22Rv1 (cell line): ENCODE measurements at regions not wholly inside any gene's neighbourhood (a gene's known extent, or its start where the extent isn't known, plus 50 kb on each side); places are given as distances from the start of the nearest gene placed in this dataset.

ENCODE experiments used
- H3K27ac ChIP-seq: fragments of 450-650 bp; 2 replicates; pipeline ENCODE4 v1.5.1; 2017
- ZFX ChIP-seq: fragments of 450-650 bp; IDR thresholded peaks from 2 replicates; pipeline ENCODE4 v1.6.1; 2017; ENCODE audit warnings: antibody characterized with exemption, borderline replicate concordance
- TF ChIP-seq, protein P1 (sequence below): fragments of 450-650 bp; IDR thresholded peaks from 2 replicates; pipeline ENCODE4 v1.5.1; 2017; ENCODE audit warnings: mild to moderate bottlenecking

GRCh38 chr15:98051734-98052133 lies 91.2 kb downstream of the ARRDC4 start:
- H3K27ac ChIP-seq: no peak overlapping the region
- TF ChIP-seq, protein P1, sequence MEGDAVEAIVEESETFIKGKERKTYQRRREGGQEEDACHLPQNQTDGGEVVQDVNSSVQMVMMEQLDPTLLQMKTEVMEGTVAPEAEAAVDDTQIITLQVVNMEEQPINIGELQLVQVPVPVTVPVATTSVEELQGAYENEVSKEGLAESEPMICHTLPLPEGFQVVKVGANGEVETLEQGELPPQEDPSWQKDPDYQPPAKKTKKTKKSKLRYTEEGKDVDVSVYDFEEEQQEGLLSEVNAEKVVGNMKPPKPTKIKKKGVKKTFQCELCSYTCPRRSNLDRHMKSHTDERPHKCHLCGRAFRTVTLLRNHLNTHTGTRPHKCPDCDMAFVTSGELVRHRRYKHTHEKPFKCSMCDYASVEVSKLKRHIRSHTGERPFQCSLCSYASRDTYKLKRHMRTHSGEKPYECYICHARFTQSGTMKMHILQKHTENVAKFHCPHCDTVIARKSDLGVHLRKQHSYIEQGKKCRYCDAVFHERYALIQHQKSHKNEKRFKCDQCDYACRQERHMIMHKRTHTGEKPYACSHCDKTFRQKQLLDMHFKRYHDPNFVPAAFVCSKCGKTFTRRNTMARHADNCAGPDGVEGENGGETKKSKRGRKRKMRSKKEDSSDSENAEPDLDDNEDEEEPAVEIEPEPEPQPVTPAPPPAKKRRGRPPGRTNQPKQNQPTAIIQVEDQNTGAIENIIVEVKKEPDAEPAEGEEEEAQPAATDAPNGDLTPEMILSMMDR: no peak
- no peak for TF ChIP-seq ZFX

DNA sequence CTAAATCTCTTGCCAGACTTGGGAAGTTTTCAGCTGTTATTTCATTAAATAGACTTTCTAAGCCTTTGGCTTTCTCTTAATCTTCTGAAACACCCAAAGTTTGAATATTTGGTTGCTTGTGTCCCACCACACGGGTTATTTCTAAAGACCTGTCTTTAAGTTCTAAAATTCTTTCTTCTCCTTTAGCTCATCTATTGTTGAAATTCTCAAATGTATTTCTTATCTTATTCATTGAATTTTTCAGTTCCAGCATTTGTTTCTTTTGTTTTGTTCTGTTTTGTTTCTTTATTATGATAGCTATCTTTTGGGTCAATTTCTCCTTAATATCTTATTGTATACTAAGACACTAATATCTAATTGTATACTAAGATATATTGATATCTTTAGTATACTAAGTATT lies 97.0 kb downstream of the ARRDC4 start:
- TF ChIP-seq, protein P1: no peak
- no peak for TF ChIP-seq ZFX

GRCh38 chr15:98062869-98063268 lies 102.4 kb downstream of the ARRDC4 start:
- no peak overlapping the region for H3K27ac ChIP-seq
- TF ChIP-seq, protein P1: no peak
- TF ChIP-seq ZFX: no peak

More for the DNA sequence above, 97.0 kb downstream of the ARRDC4 start:
- H3K27ac ChIP-seq: no peak overlapping the region

- TF ChIP-seq ZFX: no peak
- TF ChIP-seq, protein P1: no peak
- H3K27ac ChIP-seq: no peak overlapping the region
Measured at GRCh38 chr15:98063315-98063714, 102.8 kb downstream of the ARRDC4 start.

DNA sequence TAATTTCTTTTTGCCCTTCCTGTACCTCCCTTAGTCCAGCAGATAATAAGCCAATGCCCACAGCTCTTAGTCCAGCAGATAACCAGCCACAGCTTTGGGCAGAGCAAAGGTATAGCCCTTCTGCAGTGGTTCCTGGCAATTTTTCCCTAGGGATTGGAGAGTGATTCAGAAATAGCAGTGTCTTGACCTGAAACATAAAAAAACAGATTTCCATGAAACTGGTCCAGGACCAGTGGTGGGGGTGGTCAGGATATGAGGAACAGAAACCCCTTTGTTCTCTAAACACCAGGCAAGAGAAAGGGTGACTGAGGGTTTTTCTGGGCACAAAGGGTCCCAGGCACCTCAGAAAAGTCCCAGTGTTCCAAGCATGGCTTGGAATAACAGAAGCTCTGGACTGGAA lies 103.4 kb downstream of the ARRDC4 start:
- TF ChIP-seq, protein P1: no peak
- TF ChIP-seq ZFX: no peak
- no peak overlapping the region for H3K27ac ChIP-seq

DNA sequence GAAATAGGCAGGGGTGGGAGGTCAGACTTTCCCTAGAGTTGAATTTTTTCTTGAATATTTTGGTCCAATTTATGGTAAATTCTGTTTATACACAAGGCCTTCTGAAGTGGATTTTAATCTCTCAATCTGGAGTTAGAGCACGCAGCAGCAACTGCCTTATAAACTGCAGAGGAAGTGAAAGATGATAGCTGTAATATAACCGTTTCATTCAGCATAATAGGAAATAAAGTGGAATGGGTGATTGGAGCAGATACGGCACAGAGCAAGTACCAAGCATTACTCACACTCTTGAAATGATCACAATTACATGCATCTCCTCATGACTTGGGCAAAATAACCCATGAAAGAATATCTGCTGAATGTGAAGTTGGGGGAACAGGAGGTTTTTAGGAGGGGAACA lies 106.8 kb downstream of the ARRDC4 start:
- no peak for TF ChIP-seq ZFX
- TF ChIP-seq, protein P1: no peak
- no peak overlapping the region for H3K27ac ChIP-seq

- TF ChIP-seq, protein P1: no peak
- TF ChIP-seq ZFX: no peak
- H3K27ac ChIP-seq: no peak overlapping the region
Measured at GRCh38 chr15:98069256-98069655, 108.8 kb downstream of the ARRDC4 start.
